Rectal smooth muscle tissue (tissue), 1 donor: ENCODE measurements at regions not wholly inside any gene's neighbourhood (a gene's known extent, or its start where the extent isn't known, plus 50 kb on each side); places are given as distances from the start of the nearest gene placed in this dataset.

Experiments
- H3K27ac ChIP-seq: one replicate; pipeline ENCODE4 v1.7.0; 2013; ENCODE audit warnings: low read depth, low read length, inconsistent platforms
- H3K27me3 ChIP-seq: one replicate; pipeline ENCODE4 v1.7.0; 2013; ENCODE audit warnings: low read length; ENCODE audit not compliant: control insufficient read depth, insufficient read depth
- H3K36me3 ChIP-seq: one replicate; pipeline ENCODE4 v1.7.0; 2013; ENCODE audit warnings: low read length; ENCODE audit not compliant: control insufficient read depth, insufficient read depth
- H3K4me1 ChIP-seq: one replicate; pipeline ENCODE4 v1.7.0; 2013; ENCODE audit warnings: low read length; ENCODE audit not compliant: control insufficient read depth, insufficient read depth
- H3K4me3 ChIP-seq: one replicate; pipeline ENCODE4 v1.7.0; 2013; ENCODE audit warnings: low read length
- H3K9ac ChIP-seq: one replicate; pipeline ENCODE4 v1.7.0; 2013; ENCODE audit warnings: low read length

GRCh38 chr2:12376025-12376424 lies 340.7 kb upstream of the TRIB2 start:
- Histone ChIP-seq H3K36me3 (no peaks in the 10 kb centered on the region), H3K27me3 (no peaks in the 10 kb centered on the region), H3K27ac (no peak overlapping the region), H3K9ac (no peak overlapping the region), H3K4me3 (no peak overlapping the region), H3K4me1 (no peaks in the 10 kb centered on the region)

- no peak overlapping the region for H3K4me3 ChIP-seq
- no peak overlapping the region for H3K27ac ChIP-seq
- H3K27me3 ChIP-seq, result no peaks in the 10 kb centered on the region
Observed at GRCh38 chr2:12379143-12379542, 337.6 kb upstream of the TRIB2 start.

GRCh38 chr2:12381543-12382325 lies 335.0 kb upstream of the TRIB2 start:
- Histone ChIP-seq H3K36me3 (no peaks in the 10 kb centered on the region), H3K9ac (no peak overlapping the region), H3K4me3 (no peak overlapping the region), H3K27me3 (no peaks in the 10 kb centered on the region), H3K27ac (no peak overlapping the region), H3K4me1 (no peaks in the 10 kb centered on the region)

More at GRCh38 chr2:12379143-12379542, 337.6 kb upstream of the TRIB2 start:
- Histone ChIP-seq H3K4me1 (no peaks in the 10 kb centered on the region), H3K9ac (no peak overlapping the region), H3K36me3 (no peaks in the 10 kb centered on the region)

GRCh38 chr2:12382366-12382765 lies 334.4 kb upstream of the TRIB2 start:
- Histone ChIP-seq H3K4me3 (no peak overlapping the region), H3K4me1 (no peaks in the 10 kb centered on the region), H3K27ac (no peak overlapping the region), H3K36me3 (no peaks in the 10 kb centered on the region), H3K27me3 (no peaks in the 10 kb centered on the region), H3K9ac (no peak overlapping the region)

GRCh38 chr2:12389344-12390045 lies 327.2 kb upstream of the TRIB2 start:
- H3K36me3 ChIP-seq, result no peaks in the 10 kb centered on the region
- H3K27me3 ChIP-seq, result no peaks in the 10 kb centered on the region
- no peak overlapping the region for H3K4me3 ChIP-seq
- no peak overlapping the region for H3K9ac ChIP-seq
- no peak overlapping the region for H3K27ac ChIP-seq
- H3K4me1 ChIP-seq, result no peaks in the 10 kb centered on the region

- no peaks in the 10 kb centered on the region for H3K4me1 ChIP-seq
- no peaks in the 10 kb centered on the region for H3K36me3 ChIP-seq
- no peak overlapping the region for H3K9ac ChIP-seq
- no peak overlapping the region for H3K27ac ChIP-seq
- H3K27me3 ChIP-seq, result no peaks in the 10 kb centered on the region
- no peak overlapping the region for H3K4me3 ChIP-seq
Observed at GRCh38 chr2:12391116-12391515, 325.6 kb upstream of the TRIB2 start.

GRCh38 chr2:12396699-12397098 lies 320.0 kb upstream of the TRIB2 start:
- Histone ChIP-seq H3K9ac (no peak overlapping the region), H3K27me3 (no peaks in the 10 kb centered on the region), H3K27ac (no peak overlapping the region), H3K4me3 (no peak overlapping the region), H3K36me3 (no peaks in the 10 kb centered on the region), H3K4me1 (no peaks in the 10 kb centered on the region)

- Histone ChIP-seq H3K27me3 (no peaks in the 10 kb centered on the region), H3K9ac (no peak overlapping the region), H3K4me1 (no peaks in the 10 kb centered on the region), H3K4me3 (no peak overlapping the region), H3K27ac (no peak overlapping the region), H3K36me3 (no peaks in the 10 kb centered on the region)
Observed at GRCh38 chr2:12397854-12398253, 318.9 kb upstream of the TRIB2 start.

GRCh38 chr2:12399240-12399639 lies 317.5 kb upstream of the TRIB2 start:
- H3K36me3 ChIP-seq, result no peaks in the 10 kb centered on the region
- H3K4me3 ChIP-seq, result no peak overlapping the region
- H3K9ac ChIP-seq, result no peak overlapping the region
- no peaks in the 10 kb centered on the region for H3K4me1 ChIP-seq
- no peak overlapping the region for H3K27ac ChIP-seq
- H3K27me3 ChIP-seq, result no peaks in the 10 kb centered on the region

- Histone ChIP-seq H3K27ac (no peak overlapping the region), H3K4me3 (no peak overlapping the region), H3K4me1 (no peaks in the 10 kb centered on the region), H3K9ac (no peak overlapping the region), H3K27me3 (no peaks in the 10 kb centered on the region), H3K36me3 (no peaks in the 10 kb centered on the region)
Observed at GRCh38 chr2:12400543-12400942, 316.2 kb upstream of the TRIB2 start.

- Histone ChIP-seq H3K4me3 (no peak overlapping the region), H3K9ac (no peak overlapping the region), H3K4me1 (no peaks in the 10 kb centered on the region), H3K27ac (no peak overlapping the region), H3K36me3 (no peaks in the 10 kb centered on the region), H3K27me3 (no peaks in the 10 kb centered on the region)
Observed at GRCh38 chr2:12402440-12403139, 314.1 kb upstream of the TRIB2 start.

- no peaks in the 10 kb centered on the region for H3K36me3 ChIP-seq
- H3K4me1 ChIP-seq, result no peaks in the 10 kb centered on the region
- H3K27ac ChIP-seq, result no peak overlapping the region
- no peak overlapping the region for H3K4me3 ChIP-seq
- no peaks in the 10 kb centered on the region for H3K27me3 ChIP-seq
- H3K9ac ChIP-seq, result no peak overlapping the region
Observed at GRCh38 chr2:12404497-12404896, 312.2 kb upstream of the TRIB2 start.
